ENCODE measurements at regions not wholly inside any gene's neighbourhood (a gene's known extent, or its start where the extent isn't known, plus 50 kb on each side); places are given as distances from the start of the nearest gene placed in this dataset.

DNA sequence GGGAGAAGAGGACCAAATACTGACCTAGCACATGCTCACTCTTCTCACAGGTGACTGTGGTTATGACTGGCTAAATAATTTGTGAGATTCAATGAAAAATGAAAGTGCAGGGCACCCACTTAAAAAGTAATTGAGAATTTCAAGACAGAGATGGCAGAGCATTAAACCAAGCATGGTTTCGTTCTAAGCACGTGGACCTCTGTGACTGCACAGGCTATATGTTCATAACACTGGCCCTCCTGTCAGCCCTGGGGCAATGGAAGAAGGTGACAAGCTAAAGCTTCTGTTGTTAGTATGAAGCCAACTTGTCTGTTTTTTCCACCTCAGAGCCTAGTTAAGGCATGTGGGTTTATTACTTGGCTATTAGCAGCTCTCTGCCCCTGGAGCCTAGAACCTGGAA, 130.9 kb downstream of the FASLG start:
- TF ChIP-seq, protein P1, sequence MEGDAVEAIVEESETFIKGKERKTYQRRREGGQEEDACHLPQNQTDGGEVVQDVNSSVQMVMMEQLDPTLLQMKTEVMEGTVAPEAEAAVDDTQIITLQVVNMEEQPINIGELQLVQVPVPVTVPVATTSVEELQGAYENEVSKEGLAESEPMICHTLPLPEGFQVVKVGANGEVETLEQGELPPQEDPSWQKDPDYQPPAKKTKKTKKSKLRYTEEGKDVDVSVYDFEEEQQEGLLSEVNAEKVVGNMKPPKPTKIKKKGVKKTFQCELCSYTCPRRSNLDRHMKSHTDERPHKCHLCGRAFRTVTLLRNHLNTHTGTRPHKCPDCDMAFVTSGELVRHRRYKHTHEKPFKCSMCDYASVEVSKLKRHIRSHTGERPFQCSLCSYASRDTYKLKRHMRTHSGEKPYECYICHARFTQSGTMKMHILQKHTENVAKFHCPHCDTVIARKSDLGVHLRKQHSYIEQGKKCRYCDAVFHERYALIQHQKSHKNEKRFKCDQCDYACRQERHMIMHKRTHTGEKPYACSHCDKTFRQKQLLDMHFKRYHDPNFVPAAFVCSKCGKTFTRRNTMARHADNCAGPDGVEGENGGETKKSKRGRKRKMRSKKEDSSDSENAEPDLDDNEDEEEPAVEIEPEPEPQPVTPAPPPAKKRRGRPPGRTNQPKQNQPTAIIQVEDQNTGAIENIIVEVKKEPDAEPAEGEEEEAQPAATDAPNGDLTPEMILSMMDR (IDR thresholded peaks at IDR 0.05) = no peak
- TF ChIP-seq POLR2A (IDR thresholded peaks at IDR 0.05) = no peak
